GM18951 (cell line): ENCODE measurements at regions not wholly inside any gene's neighbourhood (a gene's known extent, or its start where the extent isn't known, plus 50 kb on each side); places are given as distances from the start of the nearest gene placed in this dataset.

Experiments
- POLR2A ChIP-seq: IDR thresholded peaks from 4 replicates; pipeline ENCODE4 v1.6.1; 2011; ENCODE audit warnings: mild to moderate bottlenecking; ENCODE audit not compliant: insufficient read length, insufficient read depth; ENCODE audit errors: extremely low read depth
- in situ Hi-C: fragments of 300-500 bp; cut with MboI; formaldehyde crosslinking; loops from one replicate; pipeline ENCODE4 v1.12.0; 2022; ENCODE audit warnings: low sequenced_read_pairs, mixed read lengths, inconsistent platforms; ENCODE audit not compliant: unreplicated experiment

DNA sequence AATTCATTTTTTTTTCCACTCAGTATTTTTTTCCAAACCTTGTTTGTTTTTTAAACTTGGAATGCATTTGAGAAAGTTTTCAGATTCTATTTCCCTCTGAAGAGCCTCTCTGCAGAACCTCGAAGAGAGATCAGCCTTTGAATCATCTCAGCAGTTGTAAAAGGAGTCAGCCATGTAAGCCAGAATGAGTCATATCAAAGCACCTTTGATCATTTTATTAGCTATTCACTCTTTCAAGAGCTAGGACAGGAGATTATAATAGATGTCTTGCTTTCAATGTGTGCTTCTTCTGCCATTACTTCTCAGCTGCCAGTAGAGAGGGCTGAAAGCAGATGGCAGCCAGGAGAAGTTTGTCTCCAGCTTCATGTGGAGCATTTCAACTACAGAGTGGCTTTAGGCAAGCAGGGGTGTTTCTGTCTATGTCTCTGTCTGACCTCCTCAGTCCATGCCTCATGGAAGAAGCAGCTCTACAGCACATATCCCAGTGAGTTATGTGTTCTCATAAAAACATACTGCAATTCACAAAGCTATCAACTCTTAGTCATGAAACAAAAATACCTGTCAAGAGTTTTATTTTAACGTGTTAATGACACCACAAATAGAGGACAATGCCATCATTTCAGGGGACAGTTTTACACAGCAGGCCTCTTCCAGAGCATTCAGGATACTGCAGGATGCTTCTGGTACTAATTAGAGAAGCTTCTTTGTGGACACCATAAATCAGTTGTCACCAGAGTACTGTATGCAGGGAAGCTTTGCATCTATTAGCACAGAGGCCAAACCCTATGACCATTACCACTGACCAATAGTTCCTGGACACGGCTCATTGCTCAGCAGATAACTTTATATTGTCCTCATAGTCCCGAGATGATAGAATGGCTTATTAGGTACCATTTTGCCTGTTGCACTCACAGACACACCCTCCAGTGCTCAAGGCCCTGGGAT lies 94.3 kb downstream of the NHLRC3 start:
- TF ChIP-seq POLR2A = no peak
- in situ Hi-C loops = loop anchor here (25.0 kb wide), 1 partner anchor 480 kb away; the partner anchor contains the start of gene LHFPL6

- no peak for TF ChIP-seq POLR2A
- in situ Hi-C loops = loop anchor here (25.0 kb wide), 1 partner anchor 479 kb away; the partner anchor contains the start of gene LHFPL6
Observed at GRCh38 chr13:39133781-39134180, 95.5 kb downstream of the NHLRC3 start.

GRCh38 chr13:39134574-39134973 lies 96.3 kb downstream of the NHLRC3 start:
- in situ Hi-C loops = loop anchor here (25.0 kb wide), 1 partner anchor 478 kb away; the partner anchor contains the start of gene LHFPL6
- TF ChIP-seq POLR2A = no peak

DNA sequence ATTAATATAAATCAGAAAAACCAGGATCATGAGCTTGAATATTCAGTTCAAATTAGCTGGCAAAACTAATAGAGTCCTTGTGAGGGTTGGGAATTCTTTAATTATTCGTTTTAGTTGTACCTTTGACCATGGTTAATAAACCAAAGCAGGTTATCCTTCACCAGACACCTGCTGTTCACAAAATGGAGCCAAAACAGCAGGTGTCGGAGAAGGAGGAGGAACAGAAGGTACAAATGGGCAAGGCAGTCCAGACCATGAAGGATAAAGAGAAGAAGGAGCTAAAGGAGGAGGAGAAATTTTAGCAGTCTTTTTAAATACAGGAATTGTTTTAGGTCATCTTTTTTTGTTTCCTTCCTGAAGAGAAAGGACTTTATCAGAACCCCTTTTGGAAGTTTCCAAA lies 106.1 kb downstream of the NHLRC3 start:
- in situ Hi-C loops = loop anchor here (25.0 kb wide), 1 partner anchor 468 kb away; the partner anchor contains the start of gene LHFPL6
- TF ChIP-seq POLR2A = no peak

DNA sequence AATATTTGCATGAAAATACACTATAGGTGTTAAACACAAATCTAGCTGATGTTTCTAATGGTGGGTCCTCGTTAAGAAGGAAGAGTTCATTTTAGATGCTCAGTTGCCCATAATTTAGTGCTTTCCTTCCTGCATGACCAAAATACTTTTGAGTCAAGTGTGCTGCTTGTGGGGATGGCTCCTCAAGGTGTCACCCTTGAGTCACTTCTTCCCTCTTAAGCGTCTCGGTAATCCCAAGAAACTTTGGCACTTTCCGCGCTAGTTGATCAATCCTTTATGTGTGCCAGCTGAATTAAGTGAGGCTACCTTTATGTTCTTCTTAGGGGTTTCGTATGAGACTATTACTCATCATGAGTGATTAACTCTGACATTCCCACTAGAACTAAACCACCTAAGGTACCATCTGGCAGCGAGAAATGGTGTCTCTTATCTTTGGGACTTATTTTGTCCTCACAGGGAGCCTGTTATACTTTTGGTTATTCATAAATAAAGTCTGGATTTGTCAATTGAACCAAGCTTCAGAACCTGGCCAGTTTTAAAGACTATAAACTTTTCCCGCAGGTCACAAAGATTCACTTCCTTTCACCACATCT lies 106.8 kb downstream of the NHLRC3 start:
- in situ Hi-C loops = loop anchor here (25.0 kb wide), 1 partner anchor 467 kb away; the partner anchor contains the start of gene LHFPL6

GRCh38 chr13:39148513-39148961 lies 110.3 kb downstream of the NHLRC3 start:
- TF ChIP-seq POLR2A = no peak
- in situ Hi-C loops = loop anchor here (25.0 kb wide), 1 partner anchor 464 kb away; the partner anchor contains the start of gene LHFPL6

More for the DNA sequence above, 106.8 kb downstream of the NHLRC3 start:
- TF ChIP-seq POLR2A = no peak

DNA sequence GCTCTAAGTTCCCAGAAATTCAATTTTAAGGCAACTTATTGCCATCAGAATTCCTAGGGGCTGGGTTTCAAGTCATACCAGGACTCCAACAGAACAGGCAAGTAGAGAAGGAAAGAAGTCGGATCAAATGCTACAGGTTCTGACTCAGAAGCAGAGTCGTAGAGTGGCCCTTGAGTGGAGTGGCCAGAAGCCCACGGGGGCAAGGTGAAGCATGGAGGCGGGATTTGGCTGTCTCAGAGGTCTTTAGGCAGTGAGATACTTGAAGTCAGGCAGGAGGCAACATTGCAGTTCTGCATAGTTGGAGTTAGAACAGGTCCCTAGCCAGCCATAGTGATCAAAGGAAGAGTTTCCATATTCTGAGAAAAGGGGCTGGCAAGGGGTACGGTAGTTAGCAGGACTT lies 111.6 kb downstream of the NHLRC3 start:
- in situ Hi-C loops = loop anchor here (25.0 kb wide), 1 partner anchor 462 kb away; the partner anchor contains the start of gene LHFPL6
- TF ChIP-seq POLR2A = no peak

GRCh38 chr13:39154041-39154440 lies 115.8 kb downstream of the NHLRC3 start:
- TF ChIP-seq POLR2A = no peak
- in situ Hi-C loops = no loop called here

GRCh38 chr13:39159393-39159792 lies 121.1 kb downstream of the NHLRC3 start:
- in situ Hi-C loops = no loop called here
- TF ChIP-seq POLR2A = no peak

DNA sequence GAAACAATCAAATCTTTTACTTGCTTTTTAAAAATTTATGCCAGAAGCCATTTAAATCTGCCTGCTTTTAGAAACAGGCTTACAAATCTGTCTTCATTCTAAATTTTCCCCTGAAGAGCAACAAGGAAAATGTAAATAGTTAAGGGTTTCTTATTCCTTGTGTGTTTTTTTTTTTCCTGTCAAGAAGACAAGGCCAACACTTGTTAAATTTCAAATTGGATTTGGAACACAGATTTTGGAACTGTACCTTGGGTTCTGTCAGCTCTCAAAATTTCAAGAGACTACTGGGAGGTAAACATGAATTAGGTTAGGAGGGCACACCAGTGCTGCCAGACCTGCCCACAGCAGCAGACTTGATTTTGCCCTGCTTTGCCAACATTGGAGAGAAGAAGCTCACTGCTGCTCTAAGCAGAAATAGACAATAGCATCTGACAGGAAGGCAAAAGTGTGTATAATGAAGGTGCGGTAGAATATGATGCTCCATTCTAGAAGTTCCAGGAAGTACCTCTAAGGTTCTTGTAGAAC lies 121.7 kb downstream of the NHLRC3 start:
- in situ Hi-C loops = no loop called here
- TF ChIP-seq POLR2A = no peak

DNA sequence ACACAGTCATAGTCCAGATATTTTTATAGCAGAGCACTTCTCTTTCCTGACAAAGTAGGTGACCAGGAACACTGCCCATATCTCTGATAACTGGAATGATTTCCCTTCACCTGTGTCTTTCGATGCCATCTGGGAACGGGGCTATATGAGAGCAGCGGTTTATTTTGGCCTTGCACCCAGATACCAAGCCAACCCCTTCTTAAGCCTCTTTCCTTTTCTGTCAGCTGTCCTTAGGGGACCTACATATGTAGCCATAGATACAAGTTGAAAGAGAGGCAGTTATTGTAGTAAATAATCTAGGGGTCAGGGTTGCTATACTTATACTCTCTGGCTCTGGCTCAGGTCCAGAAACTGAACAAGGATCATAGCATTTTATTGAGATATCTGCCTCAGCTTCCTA lies 128.8 kb downstream of the NHLRC3 start:
- TF ChIP-seq POLR2A = no peak

DNA sequence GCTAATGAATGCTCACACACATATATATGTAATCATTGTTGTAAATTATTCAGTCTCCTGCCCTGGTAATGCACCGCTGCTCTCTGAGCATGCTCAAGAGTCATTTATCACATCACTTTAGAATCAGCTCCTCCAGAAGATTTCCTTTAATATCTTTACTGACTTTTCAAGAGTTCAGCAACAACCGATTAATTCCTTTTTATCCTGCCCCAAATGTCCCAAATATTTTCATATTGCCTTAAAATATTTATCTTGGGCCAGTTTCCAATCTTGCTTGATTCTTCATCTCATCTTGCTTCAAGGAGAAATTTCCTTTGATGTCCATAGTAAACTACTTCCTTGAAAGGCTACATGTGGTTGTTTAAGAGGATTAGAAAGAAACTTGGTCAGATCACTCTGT lies 132.5 kb downstream of the NHLRC3 start:
- TF ChIP-seq POLR2A = no peak
- in situ Hi-C loops = no loop called here

More for the DNA sequence above, 128.8 kb downstream of the NHLRC3 start:
- in situ Hi-C loops = no loop called here

DNA sequence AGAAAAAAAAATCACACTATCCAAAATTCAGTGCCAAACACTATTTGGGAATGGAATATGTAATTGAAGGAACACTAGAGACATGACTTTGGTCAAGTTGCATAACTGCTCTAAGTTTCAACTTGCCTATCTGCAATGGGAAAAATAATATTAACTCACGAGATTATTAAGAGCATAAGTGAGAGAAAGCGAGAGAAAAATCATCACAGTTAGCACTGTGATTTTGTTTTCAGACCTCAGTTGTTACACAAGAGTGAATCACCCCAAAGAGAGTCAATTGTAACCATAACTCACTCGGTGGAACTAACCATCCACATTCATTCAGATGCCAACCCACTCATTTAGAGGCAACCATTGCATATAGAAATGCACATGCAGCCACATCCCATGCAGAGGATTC lies 147.1 kb downstream of the NHLRC3 start:
- no peak for TF ChIP-seq POLR2A
- in situ Hi-C loops = no loop called here
